HG02798 (cell line): ENCODE measurements at regions not wholly inside any gene's neighbourhood (a gene's known extent, or its start where the extent isn't known, plus 50 kb on each side); places are given as distances from the start of the nearest gene placed in this dataset.

Experiments
- ATAC-seq: cut with Tn5 transposase; IDR thresholded peaks from one replicate; pipeline ENCODE4 v1.9.1; 2021; ENCODE audit warnings: mild to moderate bottlenecking; ENCODE audit not compliant: unreplicated experiment, poor library complexity

DNA sequence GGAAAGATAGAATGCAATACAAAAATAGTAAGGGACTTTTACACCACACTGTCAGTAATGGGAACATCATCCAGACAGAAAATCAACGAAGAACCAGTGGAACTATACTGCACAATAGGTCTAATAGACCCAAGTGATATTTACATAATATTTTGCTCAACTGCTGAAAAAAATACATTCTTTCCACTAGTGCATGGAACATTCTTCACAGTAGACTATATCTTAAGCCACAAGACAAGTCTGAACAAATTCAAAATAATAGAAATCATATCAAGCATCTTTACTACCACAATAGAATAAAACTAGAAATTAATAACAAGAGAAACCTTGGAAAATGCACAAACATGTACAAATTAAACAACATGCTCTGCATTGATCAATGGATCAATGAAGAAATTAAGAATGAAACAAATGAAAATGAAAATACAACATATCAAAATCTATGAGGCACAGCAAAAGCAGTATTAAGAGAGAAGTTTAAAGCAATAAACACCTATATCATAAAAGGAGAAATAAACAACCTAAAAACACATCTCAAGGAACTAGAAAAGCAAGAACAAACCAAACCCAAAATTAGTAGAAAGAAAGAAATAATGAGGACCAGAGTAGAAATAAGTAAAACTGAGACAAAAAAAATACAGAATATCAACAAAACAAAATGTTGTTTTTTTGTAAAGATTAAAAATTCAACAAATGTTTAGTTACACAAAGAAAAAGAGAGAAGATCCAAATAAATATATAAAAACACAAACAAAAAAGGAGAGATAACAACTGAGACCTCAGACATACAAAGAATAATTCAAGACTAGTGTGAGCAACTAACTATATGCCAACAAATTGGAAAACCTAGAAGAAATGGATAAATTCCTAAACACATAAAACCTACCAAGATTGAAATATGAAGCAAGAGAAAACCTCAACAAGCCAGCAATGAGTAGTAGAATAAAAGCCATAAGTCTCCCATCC, 51.5 kb upstream of the ANTXR2 start:
- ATAC-seq: no peak
